SK-N-SH (cell line): ENCODE measurements at regions not wholly inside any gene's neighbourhood (a gene's known extent, or its start where the extent isn't known, plus 50 kb on each side); places are given as distances from the start of the nearest gene placed in this dataset.

Experiments used
- CTCF ChIA-PET: fragments of 300-600, 350-600 bp; formaldehyde crosslinking; extraction: SDS; loops from one replicate; lab custom pipeline; 2021; lab: Yijun Ruan, JAX
- POLR2A ChIA-PET: fragments of 350-600 bp; sonication (Branson Sonifier 250); formaldehyde crosslinking; extraction: SDS; loops from one replicate; lab custom pipeline; 2020; ENCODE audit warnings: antibody characterized with exemption, inconsistent platforms; lab: Yijun Ruan, JAX
- DNase-seq: peaks from one replicate; pipeline ENCODE4 v3.0.0; 2012
- H2AFZ ChIP-seq: fragments of 200-600 bp; sonication (generic); 2 replicates; pipeline ENCODE4 v1.8.1; 2016; ENCODE audit warnings: antibody characterized with exemption, mild to moderate bottlenecking, low read depth
- H3F3A ChIP-seq: fragments of 200-600 bp; sonication (generic); replicated peaks from 2 replicates; pipeline ENCODE3; 2016; ENCODE audit warnings: antibody characterized with exemption, mild to moderate bottlenecking; ENCODE audit not compliant: insufficient read depth
- H3K27ac ChIP-seq, 2 experiments: fragments of 200-500 bp in 1 of 2; fragments of 200-600 bp in 1 of 2; sonication (Bioruptor generic) in 1 of 2; sonication (generic), shearing (Covaris generic) in 1 of 2; 2 replicates each; pipeline versions ENCODE4 v1.5.1 to v1.6.1; 2014 to 2016; ENCODE audit warnings: low read depth in 2 of 2, inconsistent platforms in 1 of 2, low read length in 1 of 2, mild to moderate bottlenecking in 1 of 2, mixed read lengths in 1 of 2
- H3K27me3 ChIP-seq: fragments of 200-600 bp; sonication (generic), shearing (Covaris generic); 2 replicates; pipeline ENCODE4 v1.6.1; 2016; ENCODE audit warnings: mixed run types; ENCODE audit not compliant: insufficient read depth
- H3K36me3 ChIP-seq, 2 experiments: fragments of 200-500 bp in 1 of 2; fragments of 200-600 bp in 1 of 2; sonication (Bioruptor generic) in 1 of 2; sonication (generic) in 1 of 2; replicated peaks in 1 of 2; 2 replicates each; pipeline versions ENCODE3 to v1.5.1; 2014 to 2016; ENCODE audit warnings: low read length in 1 of 2, mild to moderate bottlenecking in 1 of 2; ENCODE audit not compliant: insufficient read depth in 2 of 2, control insufficient read depth in 1 of 2
- H3K4me1 ChIP-seq, 2 experiments: fragments of 200-500 bp in 1 of 2; fragments of 200-600 bp in 1 of 2; sonication (Bioruptor generic) in 1 of 2; sonication (generic), shearing (Covaris generic) in 1 of 2; 2 replicates each; pipeline versions ENCODE4 v1.5.1 to v1.6.1; 2014 to 2016; ENCODE audit warnings: low read depth in 1 of 2, low read length in 1 of 2, mixed run types in 1 of 2; ENCODE audit not compliant: insufficient read depth in 2 of 2, control insufficient read depth in 1 of 2
- H3K4me2 ChIP-seq: fragments of 200-600 bp; sonication (generic), shearing (Covaris generic); 2 replicates; pipeline ENCODE4 v1.6.1; 2017; ENCODE audit warnings: mixed run types
- H3K4me3 ChIP-seq, 2 experiments: fragments of 200-500 bp in 1 of 2; fragments of 200-600 bp in 1 of 2; sonication (Bioruptor generic) in 1 of 2; sonication (generic), shearing (Covaris generic) in 1 of 2; 2 replicates each; pipeline versions ENCODE4 v1.5.1 to v1.8.1; 2014 to 2016; ENCODE audit warnings: low read depth in 2 of 2, inconsistent platforms in 1 of 2, low read length in 1 of 2, mild to moderate bottlenecking in 1 of 2, mixed read lengths in 1 of 2, moderate library complexity in 1 of 2
- H3K79me2 ChIP-seq: fragments of 200-600 bp; sonication (generic); 2 replicates; pipeline ENCODE4 v1.8.1; 2017; ENCODE audit warnings: mild to moderate bottlenecking; ENCODE audit not compliant: insufficient read depth
- H3K9ac ChIP-seq: fragments of 200-600 bp; sonication (generic); 2 replicates; pipeline ENCODE4 v1.6.1; 2017; ENCODE audit warnings: mixed run types
- H3K9me2 ChIP-seq: fragments of 200-600 bp; sonication (generic); 2 replicates; pipeline ENCODE4 v1.6.1; 2017; ENCODE audit warnings: mixed run types
- H3K9me3 ChIP-seq: fragments of 200-600 bp; sonication (generic); 2 replicates; pipeline ENCODE4 v1.6.1; 2017; ENCODE audit warnings: mixed run types, mild to moderate bottlenecking, moderate library complexity
- H4K20me1 ChIP-seq: fragments of 200-600 bp; sonication (generic); 2 replicates; pipeline ENCODE4 v1.6.1; 2017; ENCODE audit warnings: mild to moderate bottlenecking, mixed run types; ENCODE audit not compliant: insufficient read depth
- CTCF ChIP-seq: fragments of 200-600 bp; sonication (generic); IDR thresholded peaks from 2 replicates; pipeline ENCODE4 v1.6.1; 2017; ENCODE audit warnings: antibody characterized with exemption, mild to moderate bottlenecking, moderate library complexity
- ELF1 ChIP-seq: IDR thresholded peaks from 2 replicates; pipeline ENCODE4 v1.4.0; 2012
- EZH2phosphoT487 ChIP-seq: fragments of 200-600 bp; sonication (generic); IDR thresholded peaks from 2 replicates; pipeline ENCODE4 v1.6.1; 2017; ENCODE audit warnings: low read depth, mixed run types, mild to moderate bottlenecking, antibody characterized with exemption, moderate library complexity, borderline replicate concordance
- FOXM1 ChIP-seq: IDR thresholded peaks from 2 replicates; pipeline ENCODE4 v1.4.0; 2012; ENCODE audit warnings: low read depth, mild to moderate bottlenecking
- GATA2 ChIP-seq: sonication (generic); formaldehyde crosslinking; IDR thresholded peaks from 2 replicates; pipeline ENCODE4 v1.5.0; 2020; ENCODE audit warnings: mild to moderate bottlenecking, missing genetic modification reagents
- JUND ChIP-seq: IDR thresholded peaks from 2 replicates; pipeline ENCODE4 v1.4.0; 2012
- MEF2A ChIP-seq: IDR thresholded peaks from 2 replicates; pipeline ENCODE4 v1.4.0; 2012; ENCODE audit warnings: low read depth, borderline replicate concordance
- MXI1 ChIP-seq: IDR thresholded peaks from 2 replicates; pipeline ENCODE4 v1.6.1; 2012; ENCODE audit warnings: mild to moderate bottlenecking, low read depth, low read length, improper control_type of control experiment
- NFIC ChIP-seq: IDR thresholded peaks from 2 replicates; pipeline ENCODE4 v1.4.0; 2012; ENCODE audit warnings: borderline replicate concordance
- NRF1 ChIP-seq: IDR thresholded peaks from 2 replicates; pipeline ENCODE4 v1.6.1; 2012; ENCODE audit warnings: low read depth, mild to moderate bottlenecking, low read length
- PBX3 ChIP-seq: IDR thresholded peaks from 2 replicates; pipeline ENCODE4; 2012
- RFX5 ChIP-seq: IDR thresholded peaks from 2 replicates; pipeline ENCODE4 v1.6.1; 2012; ENCODE audit warnings: mild to moderate bottlenecking, improper control_type of control experiment, low read length
- SIN3A ChIP-seq: IDR thresholded peaks from 2 replicates; pipeline ENCODE4 v1.6.1; 2012; ENCODE audit warnings: low read depth, mild to moderate bottlenecking, low read length, moderate library complexity, borderline replicate concordance
- TEAD4 ChIP-seq: IDR thresholded peaks from 2 replicates; pipeline ENCODE4 v1.4.0; 2012; ENCODE audit warnings: mild to moderate bottlenecking, borderline replicate concordance; ENCODE audit not compliant: insufficient read depth
- YY1 ChIP-seq: IDR thresholded peaks from 2 replicates; pipeline ENCODE4 v1.4.0; 2012; ENCODE audit warnings: low read depth, mild to moderate bottlenecking
- ZBTB33 ChIP-seq: IDR thresholded peaks from 2 replicates; pipeline ENCODE4 v1.4.0; 2012; ENCODE audit warnings: low read depth, borderline replicate concordance
- WGBS: methylation state at CpG from one replicate; pipeline ENCODE4 v1.1.6; 2017; ENCODE audit warnings: low lambda C conversion rate; 5-methylcytosine and 5-hydroxymethylcytosine counted together
- TF ChIP-seq, protein P1 (sequence below): IDR thresholded peaks from 2 replicates; pipeline ENCODE4 v1.6.1; 2012; ENCODE audit warnings: mild to moderate bottlenecking, low read depth, low read length, moderate library complexity

- CTCF ChIA-PET = no interaction called here
- no peak for DNase-seq
These were observed 129.3 kb upstream of the CHRDL1 start for GRCh38 chrX:110924871-110925270.

GRCh38 chrX:110920991-110921390, 125.4 kb upstream of the CHRDL1 start:
- ChIA-PET CTCF (no interaction called here), POLR2A (no interaction called here)
- TF ChIP-seq ZBTB33 (no peak), ELF1 (no peak), SIN3A (no peak), JUND (no peak), CTCF (no peak), NRF1 (no peak), MXI1 (no peak), GATA2 (CRISPR knock-in tag) (no peak), MEF2A (no peak), FOXM1 (no peak), PBX3 (no peak), YY1 (no peak), RFX5 (no peak)
- TF ChIP-seq, protein P1, sequence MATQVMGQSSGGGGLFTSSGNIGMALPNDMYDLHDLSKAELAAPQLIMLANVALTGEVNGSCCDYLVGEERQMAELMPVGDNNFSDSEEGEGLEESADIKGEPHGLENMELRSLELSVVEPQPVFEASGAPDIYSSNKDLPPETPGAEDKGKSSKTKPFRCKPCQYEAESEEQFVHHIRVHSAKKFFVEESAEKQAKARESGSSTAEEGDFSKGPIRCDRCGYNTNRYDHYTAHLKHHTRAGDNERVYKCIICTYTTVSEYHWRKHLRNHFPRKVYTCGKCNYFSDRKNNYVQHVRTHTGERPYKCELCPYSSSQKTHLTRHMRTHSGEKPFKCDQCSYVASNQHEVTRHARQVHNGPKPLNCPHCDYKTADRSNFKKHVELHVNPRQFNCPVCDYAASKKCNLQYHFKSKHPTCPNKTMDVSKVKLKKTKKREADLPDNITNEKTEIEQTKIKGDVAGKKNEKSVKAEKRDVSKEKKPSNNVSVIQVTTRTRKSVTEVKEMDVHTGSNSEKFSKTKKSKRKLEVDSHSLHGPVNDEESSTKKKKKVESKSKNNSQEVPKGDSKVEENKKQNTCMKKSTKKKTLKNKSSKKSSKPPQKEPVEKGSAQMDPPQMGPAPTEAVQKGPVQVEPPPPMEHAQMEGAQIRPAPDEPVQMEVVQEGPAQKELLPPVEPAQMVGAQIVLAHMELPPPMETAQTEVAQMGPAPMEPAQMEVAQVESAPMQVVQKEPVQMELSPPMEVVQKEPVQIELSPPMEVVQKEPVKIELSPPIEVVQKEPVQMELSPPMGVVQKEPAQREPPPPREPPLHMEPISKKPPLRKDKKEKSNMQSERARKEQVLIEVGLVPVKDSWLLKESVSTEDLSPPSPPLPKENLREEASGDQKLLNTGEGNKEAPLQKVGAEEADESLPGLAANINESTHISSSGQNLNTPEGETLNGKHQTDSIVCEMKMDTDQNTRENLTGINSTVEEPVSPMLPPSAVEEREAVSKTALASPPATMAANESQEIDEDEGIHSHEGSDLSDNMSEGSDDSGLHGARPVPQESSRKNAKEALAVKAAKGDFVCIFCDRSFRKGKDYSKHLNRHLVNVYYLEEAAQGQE = no peak
- Histone ChIP-seq H3K4me3 (no peak overlapping the region), H3K27ac (no peak overlapping the region), H3K9ac (no peak overlapping the region), H3K9me2 (no peaks in the 10 kb centered on the region), H3K27me3 (no peaks in the 10 kb centered on the region; the same call in 1 of the 2 replicates), H4K20me1 (no peaks in the 10 kb centered on the region), H3K4me2 (no peak overlapping the region), H3K79me2 (no peaks in the 10 kb centered on the region), H2AFZ (no peak overlapping the region), H3K9me3 (no peaks in the 10 kb centered on the region), H3K36me3 (no peaks in the 10 kb centered on the region), H3F3A (no peaks in the 10 kb centered on the region), H3K4me1 (no peaks in the 10 kb centered on the region)
- DNase-seq = no peak
- 2% methylated on average over 3 of the region's 3 CpGs for WGBS

More at GRCh38 chrX:110924871-110925270, 129.3 kb upstream of the CHRDL1 start:
- no peaks in the 10 kb centered on the region for H3K36me3 ChIP-seq
- TF ChIP-seq TEAD4 = no peak
- no peak for TF ChIP-seq EZH2phosphoT487
- no peak for TF ChIP-seq MXI1
- TF ChIP-seq NFIC = no peak
- TF ChIP-seq, all 33 proteins: peak for 0
- no peaks in the 10 kb centered on the region for H3F3A ChIP-seq
- H3K4me1 ChIP-seq = no peaks in the 10 kb centered on the region
- POLR2A ChIA-PET = no interaction called here
- H3K27me3 ChIP-seq = no peaks in the 10 kb centered on the region; the same call in 1 of the 2 replicates
- no peaks in the 10 kb centered on the region for H4K20me1 ChIP-seq
- no peak overlapping the region for H3K4me3 ChIP-seq
- no peak overlapping the region for H3K9ac ChIP-seq
- no peak overlapping the region for H2AFZ ChIP-seq
- no peaks in the 10 kb centered on the region for H3K79me2 ChIP-seq
- H3K9me3 ChIP-seq = no peaks in the 10 kb centered on the region
- no peak overlapping the region for H3K4me2 ChIP-seq
- no peak overlapping the region for H3K27ac ChIP-seq
- no peaks in the 10 kb centered on the region for H3K9me2 ChIP-seq
